ENCODE measurements at regions not wholly inside any gene's neighbourhood (a gene's known extent, or its start where the extent isn't known, plus 50 kb on each side); places are given as distances from the start of the nearest gene placed in this dataset.

DNA sequence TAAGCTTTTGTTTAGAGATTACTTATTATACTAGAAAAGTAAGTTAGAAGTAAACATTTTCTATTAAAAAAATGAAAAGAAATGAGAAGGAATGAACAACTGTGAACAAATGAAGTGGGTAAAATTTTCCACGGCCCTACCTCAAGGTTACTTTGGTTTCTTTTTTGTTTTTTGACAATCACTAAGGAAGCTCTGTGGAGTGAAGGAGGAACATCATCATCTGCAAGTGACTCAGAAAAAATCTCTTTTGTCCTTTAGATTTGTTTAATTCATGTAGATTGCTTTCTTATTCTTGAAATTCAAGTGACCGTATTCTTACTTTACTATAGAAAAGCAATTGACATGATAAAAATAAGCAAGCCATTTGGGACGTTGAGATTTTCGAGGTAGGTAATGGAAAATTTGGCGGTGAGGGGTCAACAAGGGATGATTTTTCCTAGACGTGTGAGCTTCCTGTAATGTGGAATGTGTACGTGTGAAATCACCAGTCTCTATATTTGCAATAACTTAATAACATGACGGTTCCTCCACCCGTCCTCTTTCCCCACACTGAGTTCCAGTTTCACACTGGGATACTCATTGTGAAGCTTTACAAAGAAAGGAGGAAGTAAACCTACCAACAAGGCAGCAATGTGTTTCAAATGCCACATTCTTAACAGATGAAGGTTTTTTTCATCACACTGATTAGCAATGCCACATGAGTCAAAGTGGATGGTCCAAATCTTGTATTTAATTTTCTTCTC, 62.3 kb upstream of the EGLN3 start:
- Histone ChIP-seq H3K4me1 (no peaks in the 10 kb centered on the region), H3K27ac (no peak overlapping the region), H3K9me3 (no peaks in the 10 kb centered on the region), H3K4me3 (no peak overlapping the region), H3K27me3 (no peaks in the 10 kb centered on the region), H3K36me3 (no peaks in the 10 kb centered on the region)
- DNase-seq, result no peak
- no peak for TF ChIP-seq POLR2A (IDR thresholded peaks at IDR 0.05)
- TF ChIP-seq, protein P1, sequence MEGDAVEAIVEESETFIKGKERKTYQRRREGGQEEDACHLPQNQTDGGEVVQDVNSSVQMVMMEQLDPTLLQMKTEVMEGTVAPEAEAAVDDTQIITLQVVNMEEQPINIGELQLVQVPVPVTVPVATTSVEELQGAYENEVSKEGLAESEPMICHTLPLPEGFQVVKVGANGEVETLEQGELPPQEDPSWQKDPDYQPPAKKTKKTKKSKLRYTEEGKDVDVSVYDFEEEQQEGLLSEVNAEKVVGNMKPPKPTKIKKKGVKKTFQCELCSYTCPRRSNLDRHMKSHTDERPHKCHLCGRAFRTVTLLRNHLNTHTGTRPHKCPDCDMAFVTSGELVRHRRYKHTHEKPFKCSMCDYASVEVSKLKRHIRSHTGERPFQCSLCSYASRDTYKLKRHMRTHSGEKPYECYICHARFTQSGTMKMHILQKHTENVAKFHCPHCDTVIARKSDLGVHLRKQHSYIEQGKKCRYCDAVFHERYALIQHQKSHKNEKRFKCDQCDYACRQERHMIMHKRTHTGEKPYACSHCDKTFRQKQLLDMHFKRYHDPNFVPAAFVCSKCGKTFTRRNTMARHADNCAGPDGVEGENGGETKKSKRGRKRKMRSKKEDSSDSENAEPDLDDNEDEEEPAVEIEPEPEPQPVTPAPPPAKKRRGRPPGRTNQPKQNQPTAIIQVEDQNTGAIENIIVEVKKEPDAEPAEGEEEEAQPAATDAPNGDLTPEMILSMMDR (IDR thresholded peaks at IDR 0.05), result no peak

- Histone ChIP-seq H3K27me3 (no peaks in the 10 kb centered on the region), H3K36me3 (no peaks in the 10 kb centered on the region), H3K27ac (no peak overlapping the region), H3K4me1 (no peaks in the 10 kb centered on the region), H3K4me3 (no peak overlapping the region), H3K9me3 (no peaks in the 10 kb centered on the region)
- no peak for DNase-seq
- TF ChIP-seq, protein P1 (IDR thresholded peaks at IDR 0.05), result no peak
- no peak for TF ChIP-seq POLR2A (IDR thresholded peaks at IDR 0.05)
Measured at GRCh38 chr14:34012369-34012768, 61.5 kb upstream of the EGLN3 start.

DNA sequence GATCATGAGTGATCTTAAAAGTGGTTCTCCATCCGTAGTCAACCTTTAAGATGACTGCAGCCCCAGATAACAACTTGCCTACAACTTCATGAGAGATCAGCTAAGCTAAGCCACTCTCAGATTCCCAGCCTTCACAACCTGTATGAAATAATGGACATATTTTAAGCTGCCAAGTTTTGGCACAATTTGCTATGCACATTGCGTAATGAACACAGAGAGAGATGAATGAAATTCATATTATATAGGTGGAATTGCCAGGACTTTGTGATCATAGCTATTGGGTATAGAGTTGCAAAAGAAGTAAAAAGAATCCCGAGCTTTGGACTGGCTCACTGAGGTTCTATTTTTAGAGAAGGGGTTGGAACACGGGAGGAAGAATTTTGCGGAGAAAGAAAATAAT, 59.1 kb upstream of the EGLN3 start:
- Histone ChIP-seq H3K9me3 (no peaks in the 10 kb centered on the region), H3K27ac (no peak overlapping the region), H3K27me3 (no peaks in the 10 kb centered on the region), H3K36me3 (no peaks in the 10 kb centered on the region), H3K4me1 (no peaks in the 10 kb centered on the region), H3K4me3 (no peak overlapping the region)
- no peak for DNase-seq
- no peak for TF ChIP-seq POLR2A (IDR thresholded peaks at IDR 0.05)
- TF ChIP-seq, protein P1 (IDR thresholded peaks at IDR 0.05), result no peak

DNA sequence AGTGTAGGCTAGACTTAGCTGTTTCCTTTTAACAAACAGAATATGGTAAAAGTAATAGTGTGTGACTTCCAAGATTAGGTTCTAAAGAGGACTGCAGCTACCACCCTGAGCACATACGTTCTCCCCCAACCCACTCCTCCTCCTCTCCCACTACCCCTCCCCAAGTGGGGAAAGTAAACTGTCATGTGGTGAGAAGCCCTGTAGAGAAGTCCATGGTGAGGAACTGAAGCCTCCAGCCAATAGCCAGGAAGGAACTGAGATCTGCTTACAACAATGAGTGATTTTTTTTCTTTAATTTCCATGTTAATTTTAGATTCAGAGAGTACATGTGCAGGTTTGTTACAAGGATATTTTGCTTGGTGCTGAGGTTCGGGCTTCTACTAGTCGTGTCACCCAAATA, 57.0 kb upstream of the EGLN3 start:
- no peaks in the 10 kb centered on the region for H3K4me1 ChIP-seq
- no peak overlapping the region for H3K4me3 ChIP-seq
- H3K27ac ChIP-seq, result no peak overlapping the region
- H3K36me3 ChIP-seq, result no peaks in the 10 kb centered on the region
- TF ChIP-seq, protein P1 (IDR thresholded peaks at IDR 0.05), result no peak
- TF ChIP-seq POLR2A (IDR thresholded peaks at IDR 0.05), result no peak
- DNase-seq, result no peak
- no peaks in the 10 kb centered on the region for H3K9me3 ChIP-seq
- no peaks in the 10 kb centered on the region for H3K27me3 ChIP-seq

GRCh38 chr14:34005901-34006300, 55.0 kb upstream of the EGLN3 start:
- no peak for DNase-seq
- Histone ChIP-seq H3K4me1 (no peaks in the 10 kb centered on the region), H3K36me3 (no peaks in the 10 kb centered on the region), H3K27ac (no peak overlapping the region), H3K4me3 (no peak overlapping the region), H3K9me3 (no peaks in the 10 kb centered on the region), H3K27me3 (no peaks in the 10 kb centered on the region)
- TF ChIP-seq, protein P1 (IDR thresholded peaks at IDR 0.05), result no peak
- TF ChIP-seq POLR2A (IDR thresholded peaks at IDR 0.05), result no peak

- no peak for DNase-seq
- no peaks in the 10 kb centered on the region for H3K4me1 ChIP-seq
- TF ChIP-seq POLR2A (IDR thresholded peaks at IDR 0.05), result no peak
- TF ChIP-seq, protein P1 (IDR thresholded peaks at IDR 0.05), result no peak
Measured at GRCh38 chr14:34004881-34005280, 54.0 kb upstream of the EGLN3 start.

More at GRCh38 chr14:34004881-34005280, 54.0 kb upstream of the EGLN3 start:
- Histone ChIP-seq H3K9me3 (no peaks in the 10 kb centered on the region), H3K36me3 (no peaks in the 10 kb centered on the region), H3K4me3 (no peak overlapping the region), H3K27ac (no peak overlapping the region), H3K27me3 (no peaks in the 10 kb centered on the region)

All from Peyer's patch (tissue), 4 donors.